ENCODE measurements at regions not wholly inside any gene's neighbourhood (a gene's known extent, or its start where the extent isn't known, plus 50 kb on each side); places are given as distances from the start of the nearest gene placed in this dataset.

DNA sequence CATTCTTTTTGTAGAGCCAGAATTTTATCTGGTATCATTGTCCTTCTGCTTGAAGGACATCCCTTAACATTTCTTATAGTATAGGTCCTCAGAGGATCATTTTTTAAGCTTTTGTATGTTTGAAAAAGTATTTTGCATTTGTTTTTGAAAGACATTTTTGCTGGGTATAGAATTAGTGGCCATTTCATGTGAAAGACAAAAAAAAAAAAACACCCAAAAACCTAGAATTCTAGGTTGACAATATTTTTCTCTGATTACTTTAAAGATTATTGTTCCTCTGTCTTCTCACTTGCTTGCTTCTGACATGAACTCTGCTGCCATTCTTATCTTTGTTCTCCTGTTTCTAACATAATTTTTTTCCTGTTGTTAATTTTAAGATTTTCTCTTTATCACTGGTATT is 75.7 kb upstream of the SLC22A16 start:
- TF ChIP-seq, protein P1, sequence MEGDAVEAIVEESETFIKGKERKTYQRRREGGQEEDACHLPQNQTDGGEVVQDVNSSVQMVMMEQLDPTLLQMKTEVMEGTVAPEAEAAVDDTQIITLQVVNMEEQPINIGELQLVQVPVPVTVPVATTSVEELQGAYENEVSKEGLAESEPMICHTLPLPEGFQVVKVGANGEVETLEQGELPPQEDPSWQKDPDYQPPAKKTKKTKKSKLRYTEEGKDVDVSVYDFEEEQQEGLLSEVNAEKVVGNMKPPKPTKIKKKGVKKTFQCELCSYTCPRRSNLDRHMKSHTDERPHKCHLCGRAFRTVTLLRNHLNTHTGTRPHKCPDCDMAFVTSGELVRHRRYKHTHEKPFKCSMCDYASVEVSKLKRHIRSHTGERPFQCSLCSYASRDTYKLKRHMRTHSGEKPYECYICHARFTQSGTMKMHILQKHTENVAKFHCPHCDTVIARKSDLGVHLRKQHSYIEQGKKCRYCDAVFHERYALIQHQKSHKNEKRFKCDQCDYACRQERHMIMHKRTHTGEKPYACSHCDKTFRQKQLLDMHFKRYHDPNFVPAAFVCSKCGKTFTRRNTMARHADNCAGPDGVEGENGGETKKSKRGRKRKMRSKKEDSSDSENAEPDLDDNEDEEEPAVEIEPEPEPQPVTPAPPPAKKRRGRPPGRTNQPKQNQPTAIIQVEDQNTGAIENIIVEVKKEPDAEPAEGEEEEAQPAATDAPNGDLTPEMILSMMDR (IDR thresholded peaks at IDR 0.05; ENCODE audit: control extremely low read depth in 1 of 3, insufficient read depth in 1 of 3, low read depth in 1 of 3, low read length in 3 of 3): no peak
- no peak for TF ChIP-seq MAFK (IDR thresholded peaks at IDR 0.05; ENCODE audit: low read depth, low read length)
- TF ChIP-seq YY1 (IDR thresholded peaks at IDR 0.05; ENCODE audit: low read depth, low read length): no peak
- TF ChIP-seq, protein P2, sequence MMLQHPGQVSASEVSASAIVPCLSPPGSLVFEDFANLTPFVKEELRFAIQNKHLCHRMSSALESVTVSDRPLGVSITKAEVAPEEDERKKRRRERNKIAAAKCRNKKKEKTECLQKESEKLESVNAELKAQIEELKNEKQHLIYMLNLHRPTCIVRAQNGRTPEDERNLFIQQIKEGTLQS (IDR thresholded peaks at IDR 0.05; ENCODE audit: insufficient read depth, low read depth, low read length): no peak
- TF ChIP-seq EZH2 (IDR thresholded peaks at IDR 0.05; ENCODE audit: low read depth, low read length, severe bottlenecking): no peak
- TF ChIP-seq POLR2AphosphoS5 (IDR thresholded peaks at IDR 0.05; ENCODE audit: low read depth, low read length): no peak
- TF ChIP-seq RAD21 (IDR thresholded peaks at IDR 0.05 in 1 of 2, conservative IDR thresholded peaks at IDR 0.05 in 1 of 2; ENCODE audit: low read depth in 2 of 2, low read length in 2 of 2): no peak
- TF ChIP-seq, protein P3, sequence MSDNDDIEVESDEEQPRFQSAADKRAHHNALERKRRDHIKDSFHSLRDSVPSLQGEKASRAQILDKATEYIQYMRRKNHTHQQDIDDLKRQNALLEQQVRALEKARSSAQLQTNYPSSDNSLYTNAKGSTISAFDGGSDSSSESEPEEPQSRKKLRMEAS (IDR thresholded peaks at IDR 0.05): no peak
- TF ChIP-seq EP300 (IDR thresholded peaks at IDR 0.05; ENCODE audit: borderline replicate concordance in 1 of 2, low read depth in 2 of 2, low read length in 2 of 2): no peak
- no peak for TF ChIP-seq POLR2A (IDR thresholded peaks at IDR 0.05; ENCODE audit: control extremely low read depth in 1 of 2, low read depth in 2 of 2, low read length in 2 of 2)

All from H1 (cell line).